ENCODE measurements at regions not wholly inside any gene's neighbourhood (a gene's known extent, or its start where the extent isn't known, plus 50 kb on each side); places are given as distances from the start of the nearest gene placed in this dataset.

DNA sequence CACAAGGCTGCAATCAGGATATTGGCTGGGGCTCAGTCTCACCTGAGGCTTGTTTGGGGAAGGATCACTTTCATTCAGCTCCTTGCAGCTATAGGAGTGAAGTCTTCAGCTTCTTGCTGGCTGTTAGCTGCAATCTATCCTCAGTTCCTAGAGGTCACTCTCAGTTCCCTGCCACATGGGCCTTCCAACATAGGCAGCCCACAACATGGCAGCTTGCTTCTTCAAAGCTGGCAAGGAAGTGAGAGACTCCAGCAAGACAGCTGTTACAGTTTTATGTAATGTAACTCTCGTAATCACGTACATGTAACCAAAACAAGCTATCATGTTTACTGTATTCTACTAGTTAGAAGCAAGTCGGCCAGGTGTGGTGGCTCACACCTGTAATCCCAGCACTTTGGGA is 226.9 kb downstream of the CDC5L start:
- DNase-seq = no peak

DNA sequence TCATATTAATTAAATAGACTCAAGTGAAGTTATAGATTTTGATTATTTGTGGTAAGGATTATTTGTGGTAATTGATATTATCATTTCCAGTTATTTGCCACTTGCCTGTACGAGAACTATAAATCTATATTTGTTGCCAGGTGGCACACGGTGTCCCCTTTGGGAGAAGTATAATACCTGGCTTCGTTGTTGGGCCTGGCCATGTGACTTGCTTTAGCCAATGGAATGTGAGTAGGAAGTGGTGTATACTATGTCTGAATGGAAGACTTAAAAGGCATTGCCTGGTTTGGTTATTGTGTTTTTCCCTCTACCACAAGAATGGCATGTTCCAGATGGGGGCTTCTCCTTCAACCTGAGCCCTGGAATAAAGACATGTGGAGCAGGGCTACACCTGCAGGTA is 228.1 kb downstream of the CDC5L start:
- no peak for DNase-seq

DNA sequence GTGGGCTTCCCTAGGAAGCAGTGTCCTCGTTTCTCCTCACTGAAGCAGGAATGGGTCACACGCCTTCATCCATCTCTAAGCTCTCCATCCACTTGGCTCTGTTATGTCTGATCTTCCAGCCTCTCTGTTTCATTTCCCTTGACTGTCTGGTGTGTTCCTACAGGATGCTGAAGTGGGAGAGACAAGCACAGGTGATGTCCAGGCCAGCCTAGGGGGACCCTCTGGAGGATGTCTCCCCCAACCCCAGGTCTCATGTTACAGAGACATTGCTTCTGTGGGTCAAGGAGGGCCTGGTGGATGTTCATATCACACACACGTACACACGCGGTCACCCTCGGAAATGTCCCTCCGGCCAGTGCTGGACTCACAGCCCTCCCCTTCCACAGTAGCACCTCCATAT is 229.9 kb downstream of the CDC5L start:
- DNase-seq = no peak

DNA sequence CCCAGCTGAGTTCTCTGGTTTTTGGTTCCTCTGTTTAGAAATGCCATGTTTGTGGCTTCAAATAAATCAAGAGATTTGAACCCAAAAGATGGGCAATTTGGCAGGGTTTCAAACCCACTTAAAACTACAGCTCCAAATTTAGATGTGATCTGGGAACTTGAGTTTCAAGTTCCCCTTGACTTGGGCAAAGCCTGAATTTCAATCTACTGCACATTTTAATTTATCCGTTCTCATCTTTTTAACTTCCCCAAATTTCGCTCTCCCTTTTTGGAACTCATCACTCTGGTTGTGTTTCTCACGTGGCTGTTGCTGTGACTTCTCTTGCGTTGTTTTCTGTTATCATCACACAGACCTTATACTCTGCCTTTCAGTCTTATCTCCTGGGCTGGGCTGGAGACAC is 230.9 kb downstream of the CDC5L start:
- no peak for DNase-seq

DNA sequence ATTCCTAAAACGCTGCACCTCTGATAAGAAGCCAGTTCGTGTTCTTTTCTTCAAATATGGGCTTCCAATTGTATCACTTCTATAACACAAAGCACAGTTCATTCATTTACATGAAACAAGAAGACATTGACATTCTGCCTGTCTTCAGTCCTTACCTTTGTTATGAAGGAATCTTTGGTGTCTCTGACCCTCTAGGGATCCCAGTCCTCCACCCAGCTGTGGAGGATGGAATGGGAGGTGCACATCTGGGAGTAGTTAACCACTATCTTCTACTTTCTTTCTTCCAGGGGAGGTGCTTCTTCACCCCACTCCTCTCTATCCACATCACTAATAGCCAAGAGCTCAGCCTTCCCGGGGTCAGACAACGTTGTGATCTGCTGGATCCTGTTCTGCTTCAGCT is 233.4 kb downstream of the CDC5L start:
- no peak for DNase-seq

DNA sequence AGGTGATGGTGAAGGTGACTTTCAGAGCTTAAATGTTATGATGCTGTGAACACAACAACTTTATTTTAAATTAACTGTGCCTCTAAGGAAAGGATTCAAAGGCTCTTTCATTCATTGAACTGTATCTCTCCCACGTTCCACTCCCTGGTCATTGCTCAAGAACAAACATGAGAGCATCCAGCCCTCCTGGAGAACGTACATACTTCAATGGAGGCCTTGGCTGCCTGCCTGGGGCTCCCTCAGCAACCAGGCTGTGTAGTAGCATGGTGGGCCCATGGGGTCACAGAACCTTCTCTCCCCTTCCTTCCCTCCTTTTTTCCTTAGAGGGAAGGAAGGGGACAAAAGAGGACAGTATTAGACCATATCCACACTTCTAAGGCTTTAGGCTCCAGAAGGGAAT is 234.3 kb downstream of the CDC5L start:
- DNase-seq = no peak

DNA sequence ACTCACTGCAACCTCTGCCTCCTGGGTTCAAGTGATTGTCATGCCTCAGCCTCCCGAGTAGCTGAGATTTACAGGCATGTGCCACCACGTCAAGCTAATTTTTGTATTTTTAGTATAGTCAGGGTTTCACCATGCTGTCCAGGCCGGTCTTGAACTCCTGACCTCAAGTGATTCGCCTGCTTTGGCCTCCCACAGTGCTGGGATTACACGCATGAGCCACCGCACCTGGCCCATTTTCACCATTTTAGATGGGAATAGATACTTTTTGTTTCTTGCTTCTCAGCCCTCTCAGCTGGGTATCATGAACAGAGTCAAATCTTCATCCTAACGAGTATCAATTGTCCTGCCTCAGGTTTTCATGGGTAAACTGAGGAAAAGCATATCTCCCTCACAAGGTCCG is 235.0 kb downstream of the CDC5L start:
- DNase-seq = no peak

DNA sequence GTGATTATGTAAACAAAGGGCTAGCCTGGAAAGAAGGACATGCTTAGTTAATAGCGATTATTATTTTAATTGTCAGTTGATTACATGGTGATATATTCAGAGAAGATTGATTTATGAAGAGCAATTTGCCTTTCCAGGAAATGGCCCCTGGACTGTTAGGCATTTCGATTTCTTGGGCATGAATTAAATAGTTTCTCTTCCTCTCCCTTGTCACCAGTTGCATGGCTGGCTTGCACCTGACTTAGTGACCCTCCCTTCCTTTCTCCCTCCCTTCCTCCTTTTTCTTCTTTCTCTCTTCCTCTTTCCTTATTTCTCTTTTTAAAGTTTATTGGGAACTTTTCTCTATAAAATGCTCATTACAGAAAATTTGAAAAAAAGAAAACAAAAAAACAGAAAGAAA is 235.4 kb downstream of the CDC5L start:
- no peak for DNase-seq

DNA sequence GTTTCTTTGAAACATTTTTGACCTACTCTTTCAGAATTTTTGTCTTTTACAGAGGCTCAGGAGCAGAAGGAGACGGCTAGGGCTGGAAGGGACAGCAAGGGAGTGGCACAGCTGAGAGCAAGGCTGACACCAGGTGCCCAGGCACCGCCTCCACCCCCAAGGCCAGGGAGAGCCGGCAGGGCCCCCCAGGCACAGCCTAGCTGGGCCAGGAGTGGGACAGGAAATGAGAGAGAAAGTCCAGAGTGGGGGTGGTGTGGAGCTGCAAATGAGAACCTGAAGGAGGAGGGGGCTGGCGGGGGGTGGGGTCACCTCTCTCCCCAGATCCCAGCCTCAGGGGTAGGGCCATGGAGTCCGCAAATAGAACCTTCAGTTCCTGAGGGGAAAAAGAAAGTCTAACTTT is 236.7 kb downstream of the CDC5L start:
- no peak for DNase-seq

DNA sequence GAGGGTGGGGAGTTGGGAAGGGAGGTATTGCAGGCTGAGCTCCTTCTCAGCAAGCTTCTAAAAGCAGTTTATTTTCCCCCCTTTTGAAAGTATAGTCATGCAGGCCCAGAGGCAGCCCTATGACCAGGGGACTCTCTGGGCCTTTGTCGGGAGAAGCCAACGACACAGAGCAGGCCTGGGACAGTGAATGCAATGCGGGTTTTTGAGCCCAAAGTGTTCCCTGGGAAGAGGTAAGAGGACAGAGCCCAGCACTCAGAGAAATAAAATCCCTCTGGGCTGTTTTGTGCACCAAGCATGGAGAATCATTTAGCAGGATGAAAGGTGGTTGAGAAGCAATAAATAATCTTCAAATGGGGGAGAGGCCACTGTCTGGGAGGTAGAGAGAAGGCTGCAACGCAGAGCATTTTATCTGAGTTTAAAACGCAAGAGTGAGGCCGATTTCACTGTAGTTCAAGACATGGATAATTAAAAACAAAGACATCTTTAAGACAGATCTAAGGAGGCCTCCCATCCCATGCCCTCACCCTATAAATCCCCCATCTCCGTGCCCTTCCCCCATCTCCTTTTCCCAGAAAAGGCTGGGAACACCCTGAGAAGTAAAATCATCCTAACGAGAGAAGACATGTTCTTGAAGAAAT is 237.5 kb downstream of the CDC5L start:
- DNase-seq = no peak

DNA sequence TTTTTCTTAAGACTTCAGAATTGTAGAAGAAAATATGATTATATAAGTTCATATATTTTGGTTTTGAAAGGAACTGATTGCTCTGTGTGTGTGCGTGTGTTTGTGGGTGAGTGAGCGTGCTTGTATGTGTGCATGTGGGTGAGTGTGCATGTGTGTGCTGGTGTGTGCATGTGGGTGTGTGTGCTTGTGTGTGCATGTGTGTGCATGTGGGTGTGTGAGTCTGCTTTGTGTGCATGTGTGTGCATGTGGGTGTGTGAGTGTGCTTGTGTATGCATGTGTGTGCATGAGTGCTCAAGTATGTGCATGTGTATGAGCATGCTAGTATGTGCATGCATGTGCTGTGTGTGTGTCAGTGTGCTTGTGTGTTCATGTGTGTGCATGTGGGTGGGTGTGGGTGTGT is 238.5 kb downstream of the CDC5L start:
- DNase-seq = no peak

DNA sequence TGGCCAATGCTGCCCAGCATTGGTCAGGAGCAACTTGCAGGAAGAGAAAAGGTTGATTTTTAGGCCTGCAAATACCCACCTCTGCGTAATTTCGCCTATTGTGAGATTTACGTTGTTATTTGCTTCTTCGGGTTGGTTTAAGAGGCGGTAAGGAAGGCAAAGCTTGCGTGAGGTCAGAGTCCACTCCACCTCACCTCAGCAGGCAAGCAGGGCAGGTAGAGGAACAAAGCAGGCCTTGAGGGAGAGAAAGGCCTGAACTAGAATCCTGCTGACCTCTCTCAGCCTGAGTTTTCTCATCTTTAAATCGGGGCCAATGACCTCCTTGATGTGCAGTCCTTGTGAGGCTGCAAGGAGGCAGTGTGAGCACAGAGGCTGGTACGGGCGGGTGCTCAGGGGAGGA is 239.1 kb downstream of the CDC5L start:
- DNase-seq = no peak

DNA sequence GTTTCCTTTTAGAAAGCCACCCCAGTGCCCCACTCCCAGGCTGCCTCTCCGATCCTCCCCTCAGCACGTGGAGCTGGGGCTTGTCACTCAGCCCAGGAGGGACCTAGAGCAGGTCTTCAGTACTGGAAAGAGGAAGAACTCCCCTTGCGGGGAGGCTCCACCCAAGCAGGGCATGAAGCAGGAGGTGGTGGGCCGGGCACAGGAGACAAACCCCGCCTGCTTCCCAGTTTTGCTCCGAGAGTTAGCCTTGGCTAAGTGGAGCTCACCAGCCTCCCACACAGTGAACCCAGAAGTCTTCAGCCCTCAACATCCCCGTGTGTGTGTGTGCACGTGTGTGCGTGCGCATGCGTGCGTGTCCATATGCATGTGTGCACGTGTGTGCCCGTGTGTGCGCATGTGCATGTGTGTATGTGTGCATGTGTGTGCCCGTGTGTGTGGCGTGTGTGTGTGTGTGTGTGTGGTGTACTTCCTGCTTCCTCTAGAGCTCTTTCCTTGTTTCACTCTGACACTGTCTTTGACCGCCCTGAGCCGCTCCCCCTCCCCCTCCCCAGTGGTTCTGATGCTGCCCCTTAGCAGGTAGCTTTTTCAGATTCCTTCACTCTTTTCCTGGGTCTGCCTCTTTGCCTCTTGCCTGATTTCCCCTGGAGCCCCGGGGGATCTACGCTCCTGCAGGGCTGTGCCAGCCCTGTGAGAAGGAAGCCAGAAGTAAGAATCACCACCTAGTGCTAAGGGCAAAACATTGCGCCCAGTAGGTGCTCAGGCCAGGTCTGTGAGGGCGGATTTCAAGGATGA is 239.8 kb downstream of the CDC5L start:
- DNase-seq = no peak

DNA sequence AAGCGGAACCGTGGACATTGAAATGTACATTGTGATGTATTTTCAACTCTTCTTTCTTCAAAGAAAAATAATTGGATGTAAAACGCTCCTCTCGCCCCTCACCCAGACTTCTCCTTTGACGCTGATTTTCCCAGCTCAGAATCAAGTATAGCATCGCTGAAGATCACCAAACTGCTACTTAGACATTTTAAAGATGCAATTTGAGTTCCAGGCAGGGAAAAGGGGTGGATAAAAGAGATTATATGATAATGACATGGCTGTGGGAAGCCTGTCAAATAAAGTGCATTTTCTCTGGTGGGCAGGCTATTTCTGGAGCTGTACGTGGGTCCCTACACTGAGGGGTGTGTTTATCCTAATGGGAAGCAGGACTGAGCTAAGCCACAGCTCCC is 240.4 kb downstream of the CDC5L start:
- no peak for DNase-seq

DNA sequence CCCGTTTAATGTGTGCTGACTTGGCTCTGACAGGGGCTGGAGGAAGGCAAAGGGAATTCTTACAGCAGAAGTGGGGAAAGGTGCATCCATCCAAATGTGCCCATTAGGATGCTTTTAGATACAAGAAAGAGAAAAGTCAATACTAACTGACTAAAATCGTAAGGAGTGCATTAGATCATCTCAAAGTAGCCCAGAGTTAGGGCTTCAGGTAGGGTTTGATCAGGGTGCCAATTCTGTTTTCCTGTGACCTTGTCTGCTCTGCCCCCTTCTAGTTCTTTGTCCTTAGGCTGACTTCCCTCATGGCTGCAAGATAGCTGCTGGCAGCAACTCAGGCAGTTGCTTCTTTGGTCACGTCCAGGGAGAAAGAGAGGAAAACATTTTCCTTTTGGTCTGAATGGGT is 240.8 kb downstream of the CDC5L start:
- DNase-seq = no peak

DNA sequence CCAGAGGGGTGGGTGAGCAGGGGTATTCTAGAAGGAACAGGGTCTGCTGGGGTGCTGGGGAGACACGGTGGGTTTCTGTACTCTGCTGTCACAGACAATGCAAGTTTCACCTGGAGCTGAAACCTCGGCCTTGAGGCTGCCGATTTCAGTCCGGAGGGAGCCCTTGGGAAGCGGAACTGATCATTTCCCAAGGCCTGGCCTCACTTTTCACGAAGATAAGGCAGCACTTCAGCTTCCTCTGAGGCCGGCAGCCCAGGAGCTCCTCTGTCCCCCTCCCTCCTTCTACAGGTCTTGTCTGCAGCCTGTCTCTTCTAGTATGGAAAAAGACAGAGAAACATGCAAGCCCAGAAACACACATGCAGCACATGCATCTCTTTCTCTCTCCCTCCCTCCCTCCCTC is 242.1 kb downstream of the CDC5L start:
- DNase-seq = no peak

DNA sequence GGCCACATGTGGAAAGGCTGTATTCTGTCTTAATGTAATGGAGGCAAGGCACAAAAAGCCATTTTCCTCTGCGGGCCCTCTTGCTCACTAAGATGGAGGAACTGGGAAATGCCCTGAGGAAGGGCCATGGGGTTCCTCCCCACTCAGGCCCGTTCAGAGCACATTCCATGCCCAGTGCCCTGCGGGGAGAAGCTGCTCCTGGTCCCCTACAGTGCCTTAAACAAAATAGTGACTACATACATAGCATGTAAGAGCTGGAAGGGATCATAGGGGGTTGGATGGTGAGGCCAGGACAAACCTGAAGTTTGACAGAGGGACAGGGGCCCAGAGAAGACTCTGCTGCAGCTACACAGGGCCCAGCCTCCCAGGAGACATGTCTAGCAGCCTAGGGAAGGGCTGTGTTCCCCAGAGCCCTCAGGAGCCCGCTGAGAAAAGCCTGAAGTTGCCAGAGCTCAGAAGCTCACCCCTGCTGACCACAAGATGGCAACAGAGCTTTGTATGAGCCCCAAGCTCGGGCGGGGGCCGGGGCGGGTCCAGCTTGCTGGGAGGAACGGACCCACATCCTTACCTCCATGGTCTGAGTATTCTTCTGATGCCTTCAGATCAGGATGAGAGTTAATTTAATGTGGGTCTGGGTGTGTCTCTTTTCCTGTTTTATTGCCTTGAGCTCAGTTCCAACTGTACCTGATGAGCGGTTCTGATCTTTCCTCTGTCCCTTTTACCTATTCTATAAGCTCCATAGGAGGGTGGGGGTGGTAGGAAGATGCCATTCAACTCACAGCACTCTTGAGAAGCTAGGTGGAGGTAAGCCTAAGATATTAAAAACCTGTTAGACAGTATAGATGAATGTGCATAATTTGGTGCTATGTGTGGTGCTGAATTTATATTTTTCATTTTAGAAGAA is 242.9 kb downstream of the CDC5L start:
- peak; percentile 33 for DNase-seq

DNA sequence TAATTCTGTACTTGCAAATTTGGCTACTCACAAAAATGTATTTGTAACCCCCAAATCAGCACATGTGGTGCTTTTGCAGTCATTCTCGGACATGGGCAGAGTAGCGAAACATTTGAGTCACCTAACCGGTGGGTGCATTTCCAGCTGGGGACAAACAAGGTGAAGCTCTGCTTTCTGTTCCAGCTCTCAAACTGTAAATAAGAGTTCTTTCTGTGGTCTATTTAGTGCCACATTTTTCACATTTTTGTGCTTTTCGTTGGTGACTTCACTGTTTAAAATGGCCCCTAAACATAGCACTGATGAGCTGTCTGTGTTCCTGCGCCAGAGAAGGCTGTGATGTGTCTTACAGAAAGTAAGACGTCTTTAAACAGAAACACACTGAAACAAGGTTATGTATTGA is 244.5 kb downstream of the CDC5L start:
- DNase-seq = no peak

DNA sequence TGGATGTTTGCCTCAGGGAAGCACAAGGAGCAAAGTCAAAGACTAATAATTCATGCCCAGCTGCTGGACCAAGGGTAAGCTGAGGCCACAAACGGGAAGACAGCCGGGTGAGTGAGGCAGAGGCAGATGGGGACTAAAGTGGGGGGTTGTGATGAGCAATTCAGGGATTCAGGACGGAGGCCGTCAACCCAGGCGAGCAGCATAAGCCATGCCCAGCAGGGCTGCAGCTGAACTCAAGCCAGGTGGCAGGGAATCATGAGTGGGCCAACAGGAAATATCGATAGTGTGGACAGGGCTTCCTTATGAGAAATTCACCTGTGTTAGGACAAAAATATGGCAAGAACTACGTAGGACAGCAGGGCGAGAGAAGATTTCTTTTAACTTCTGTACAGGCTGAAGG is 246.8 kb downstream of the CDC5L start:
- DNase-seq = no peak

DNA sequence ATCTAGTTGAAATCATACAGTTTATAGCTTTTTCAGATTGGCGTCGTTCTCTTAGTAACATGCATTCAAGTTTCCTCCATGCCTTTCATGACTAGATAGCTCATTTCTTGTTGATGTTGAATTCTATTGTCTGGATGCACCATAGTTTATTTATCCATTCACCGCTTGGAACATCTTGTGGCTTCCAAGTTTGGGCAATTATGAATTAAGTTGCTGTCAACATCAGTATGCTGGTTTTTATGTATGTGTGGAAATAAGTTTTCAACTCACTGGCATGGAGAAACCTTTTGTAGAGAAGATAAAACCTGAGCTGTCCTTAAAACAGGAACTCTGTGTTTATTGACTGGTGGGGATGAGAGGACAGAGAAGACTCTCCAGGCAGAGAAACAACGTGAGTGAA is 248.0 kb downstream of the CDC5L start:
- no peak for DNase-seq

DNA sequence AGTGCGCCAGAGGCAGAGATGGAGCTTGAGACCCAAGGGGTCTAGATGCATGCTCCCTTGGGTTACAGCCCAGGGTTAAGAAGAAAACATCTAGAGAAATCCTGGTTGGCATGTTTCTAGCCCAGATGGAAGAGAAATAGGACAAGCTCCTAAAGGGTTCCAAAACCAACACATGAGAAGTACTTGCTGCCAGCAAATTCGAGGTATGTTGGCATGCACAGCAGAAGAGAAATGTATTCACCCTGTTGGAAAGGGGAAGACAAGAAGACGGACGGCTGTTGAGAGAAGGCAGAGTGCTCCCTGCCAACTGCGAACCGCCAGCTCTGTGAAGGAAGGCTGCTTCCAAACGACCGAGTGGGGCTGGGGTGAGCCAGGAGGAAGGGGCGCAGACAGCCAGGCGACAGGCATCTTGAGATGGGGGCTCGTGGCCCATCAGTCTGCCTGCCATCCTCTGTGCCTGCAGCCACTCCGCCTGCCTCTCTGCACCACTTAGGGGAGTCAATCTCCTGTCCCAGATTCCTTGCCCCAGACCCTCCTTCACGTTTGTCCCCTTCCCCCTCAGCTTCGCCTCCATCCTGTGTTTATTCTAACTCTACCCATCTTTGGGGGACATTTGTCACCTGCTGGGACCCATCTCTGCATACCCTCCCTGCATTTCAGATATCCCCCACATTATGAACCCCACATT is 249.2 kb downstream of the CDC5L start:
- DNase-seq = no peak

DNA sequence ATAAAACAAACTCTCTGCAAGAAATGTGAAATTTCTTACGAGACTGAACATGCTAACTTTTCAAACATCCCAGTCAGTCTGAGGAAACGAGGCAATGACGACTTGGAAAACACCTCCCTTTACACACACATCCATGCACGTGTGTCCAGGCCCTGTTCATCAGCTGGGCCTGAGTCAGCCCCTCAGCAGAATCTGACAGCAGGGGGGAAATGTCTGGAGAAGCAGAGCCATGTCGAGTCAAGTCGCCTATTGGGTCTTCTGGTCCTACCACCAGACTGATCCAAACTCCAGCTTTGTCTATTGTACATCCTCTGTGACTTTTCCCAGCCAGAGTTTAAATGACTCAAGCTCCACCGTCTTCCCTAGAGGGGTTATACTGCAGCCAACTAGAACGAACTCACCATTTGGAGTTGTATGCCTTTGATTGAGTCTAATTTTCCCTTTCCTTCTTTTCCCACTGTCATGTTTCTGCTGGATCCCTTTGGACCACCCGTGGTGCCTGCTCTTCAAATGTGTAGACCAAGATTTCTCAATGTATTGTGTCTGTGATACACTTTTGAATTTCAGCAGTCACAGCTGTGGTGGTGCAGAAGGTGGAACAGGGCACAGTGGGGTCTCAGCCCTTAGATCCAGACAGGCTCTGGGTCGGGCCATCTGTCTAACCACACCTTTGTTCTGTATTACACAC is 254.0 kb downstream of the CDC5L start:
- no peak for DNase-seq

DNA sequence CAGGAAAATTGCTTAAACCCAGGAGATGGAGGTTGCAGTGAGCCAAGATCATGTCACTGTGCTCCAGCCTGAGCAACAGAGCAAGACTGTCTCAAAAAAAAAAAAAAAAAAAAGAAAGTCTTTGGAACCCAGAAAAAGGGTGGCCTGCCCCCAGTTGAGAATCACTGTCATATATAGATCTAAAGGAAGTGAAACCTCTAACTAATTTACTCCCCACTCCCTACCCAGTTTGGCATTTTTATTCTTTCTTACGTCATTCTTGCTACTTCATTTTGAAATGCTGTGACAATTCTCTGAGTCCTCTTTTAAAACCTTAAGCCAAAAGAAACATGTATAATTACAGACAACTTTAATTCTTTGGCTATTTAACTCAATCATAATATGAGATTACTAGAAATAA is 254.8 kb downstream of the CDC5L start:
- DNase-seq = no peak

Data from NCI-H1105 treated with DMSO at 0.1 percent for 48 hours (cell line).